ENCODE measurements at regions not wholly inside any gene's neighbourhood (a gene's known extent, or its start where the extent isn't known, plus 50 kb on each side); places are given as distances from the start of the nearest gene placed in this dataset.
"Not testable (repeated sequence)": the region's sequence is repeated elsewhere in the genome, so short reads cannot be mapped to it uniquely, and the experiment has no call there.

DNA sequence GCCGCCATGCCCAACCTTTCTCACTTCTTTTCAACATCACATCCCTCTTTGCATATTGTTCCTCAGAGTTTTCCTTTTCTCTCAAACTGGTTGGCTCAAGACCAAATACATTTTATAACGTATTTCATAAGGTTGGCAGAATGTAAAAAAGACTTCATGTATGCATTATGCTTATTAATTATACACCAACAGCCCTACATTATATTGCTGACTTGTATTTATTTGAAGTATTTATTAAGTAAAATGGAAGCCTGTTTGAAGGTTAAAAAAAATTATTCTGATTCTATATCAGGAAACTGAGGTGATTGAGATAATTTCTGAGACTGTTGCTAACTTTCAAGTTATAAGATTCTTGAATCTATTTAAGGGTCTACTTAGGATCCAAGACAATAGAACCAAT, 208.0 kb upstream of the KCNH7 start:
- no peak for DNase-seq

DNA sequence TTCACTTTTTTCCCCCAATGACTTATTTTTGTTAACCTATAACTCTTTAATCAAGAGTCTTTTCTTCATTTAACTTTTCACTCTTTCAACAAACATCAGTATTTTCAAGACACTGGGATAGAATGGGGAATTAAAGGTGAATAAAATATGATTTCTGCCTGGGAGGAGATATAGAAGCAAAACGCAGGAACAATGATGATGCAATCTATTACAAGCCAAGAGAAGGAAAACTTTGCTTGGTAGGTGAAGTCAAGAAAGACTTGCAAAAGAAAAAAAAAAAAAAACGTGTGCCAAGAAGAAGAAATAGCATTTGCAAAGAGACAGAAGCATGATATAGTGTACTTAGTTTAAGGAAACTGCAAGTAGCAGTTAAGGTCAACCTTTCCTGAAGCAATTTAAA, 207.3 kb upstream of the KCNH7 start:
- no peak for DNase-seq

DNA sequence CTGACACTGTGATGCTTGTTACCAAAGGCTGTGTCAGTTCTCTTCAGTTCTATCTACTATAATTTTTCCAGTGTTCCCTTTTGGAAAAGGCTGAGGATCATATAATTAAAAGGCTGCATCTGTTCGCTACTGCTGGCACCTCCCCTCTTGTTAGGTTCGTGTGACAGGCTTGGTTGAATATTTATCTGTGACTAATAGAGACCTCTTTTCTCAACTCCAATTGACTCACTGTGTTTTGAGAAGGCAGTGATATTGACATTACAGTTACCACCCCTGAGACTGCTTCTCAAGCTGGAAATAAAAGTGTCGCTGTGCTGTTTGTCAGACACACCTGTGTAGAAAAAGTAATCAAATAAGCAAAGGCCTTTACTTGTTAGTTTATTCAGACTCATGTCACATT, 205.5 kb upstream of the KCNH7 start:
- peak; percentile 58 for DNase-seq

DNA sequence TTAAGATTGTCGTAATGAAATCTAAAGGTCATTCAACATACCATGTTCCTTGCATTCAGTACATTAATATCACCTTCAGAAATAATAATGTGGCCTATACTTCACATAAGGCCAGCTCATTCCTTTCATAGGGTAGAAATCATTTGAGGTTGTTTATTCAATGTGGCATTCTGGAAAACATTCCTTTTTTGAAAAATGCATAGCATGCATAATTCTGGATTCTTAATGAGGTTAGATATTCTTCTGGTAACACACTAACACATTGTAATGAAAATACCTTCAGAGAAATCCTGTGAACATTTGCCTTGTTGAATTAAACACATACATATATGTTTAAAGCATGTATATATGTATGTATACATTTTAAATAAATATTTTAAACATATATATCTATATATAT, 204.6 kb upstream of the KCNH7 start:
- DNase-seq: no peak

DNA sequence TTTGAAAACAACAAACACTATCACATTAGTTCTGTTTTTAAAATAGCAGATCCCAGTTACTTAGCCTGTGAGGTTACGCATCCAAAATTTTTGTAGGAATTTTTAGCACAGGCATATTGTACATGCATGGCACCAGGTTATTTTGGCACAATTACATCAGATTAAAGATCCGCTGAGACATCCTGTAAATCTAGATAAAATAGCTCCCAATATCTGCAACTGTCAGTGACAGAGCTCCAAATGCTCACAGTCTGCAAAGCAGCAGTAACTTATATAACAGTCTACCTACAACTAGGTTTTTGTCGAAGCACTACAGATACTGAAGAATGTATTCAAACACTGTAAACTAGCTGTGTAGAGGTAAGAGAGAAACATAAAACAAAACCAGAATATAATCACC, 200.7 kb upstream of the KCNH7 start:
- no peak for DNase-seq

DNA sequence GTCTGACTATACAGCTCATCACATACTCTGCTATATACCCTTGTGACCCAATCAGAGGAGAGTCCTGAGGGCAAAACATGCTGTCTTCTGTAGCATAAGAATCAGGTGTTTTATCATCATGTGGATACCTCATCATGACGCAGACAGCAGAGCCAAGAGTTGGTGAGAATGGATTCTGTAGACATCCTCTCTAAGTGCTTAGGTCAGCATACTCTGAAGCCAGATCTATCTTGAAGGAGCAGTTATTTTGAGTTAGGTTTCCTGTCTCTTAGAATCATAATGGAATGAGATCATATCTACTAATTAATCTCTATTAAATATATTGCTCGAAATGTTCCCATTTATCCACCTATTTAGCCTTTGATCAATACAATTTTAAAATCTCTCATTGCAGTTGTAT, 190.2 kb upstream of the KCNH7 start:
- DNase-seq: no peak

DNA sequence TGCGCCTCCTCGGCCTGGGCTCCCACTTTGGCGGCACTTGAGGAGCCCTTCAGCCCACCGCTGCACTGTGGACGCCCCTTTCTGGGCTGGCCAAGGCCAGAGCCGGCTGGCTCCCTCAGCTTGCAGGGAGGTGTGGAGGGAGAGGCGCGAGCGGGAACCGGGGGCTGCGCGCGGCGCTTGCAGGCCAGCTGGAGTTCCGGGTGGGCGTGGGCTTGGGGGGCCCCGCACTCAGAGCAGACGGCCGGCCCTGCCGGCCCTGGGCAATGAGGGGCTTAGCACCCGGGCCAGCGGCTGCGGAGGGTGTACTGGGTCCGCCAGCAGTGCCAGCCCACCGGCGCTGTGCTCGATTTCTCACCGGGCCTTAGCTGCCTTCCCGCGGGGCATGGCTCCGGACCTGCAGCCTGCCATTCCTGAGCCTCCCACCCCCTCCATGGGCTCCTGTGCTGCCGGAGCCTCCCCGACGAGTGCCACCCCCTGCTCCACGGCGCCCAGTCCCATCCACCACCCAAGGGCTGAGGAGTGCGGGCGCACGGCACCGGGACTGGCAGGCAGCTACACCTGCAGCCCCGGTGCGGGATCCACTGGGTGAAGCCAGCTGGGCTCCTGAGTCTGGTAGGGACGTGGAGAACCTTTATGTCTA, 187.7 kb upstream of the KCNH7 start:
- not testable (repeated sequence) for DNase-seq

DNA sequence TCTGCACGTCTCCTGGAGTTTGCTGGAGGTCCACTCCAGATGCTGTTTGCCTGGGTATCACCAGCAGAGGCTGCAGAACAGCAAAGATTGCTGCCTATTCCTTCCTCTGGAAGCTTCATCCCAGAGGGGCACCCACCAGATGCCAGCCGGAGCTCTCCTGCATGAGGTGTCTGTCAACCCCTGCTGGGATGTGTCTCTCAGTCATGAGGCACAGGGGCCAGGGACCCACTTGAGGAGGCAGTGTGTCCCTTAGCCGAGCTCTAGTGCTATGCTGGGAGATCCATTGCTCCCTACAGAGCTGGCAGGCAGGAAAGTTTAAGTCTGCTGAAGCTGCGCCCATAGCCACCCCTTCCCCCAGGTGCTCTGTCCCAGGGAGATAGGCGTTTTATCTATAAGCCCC, 178.3 kb upstream of the KCNH7 start:
- DNase-seq: not testable (repeated sequence)

DNA sequence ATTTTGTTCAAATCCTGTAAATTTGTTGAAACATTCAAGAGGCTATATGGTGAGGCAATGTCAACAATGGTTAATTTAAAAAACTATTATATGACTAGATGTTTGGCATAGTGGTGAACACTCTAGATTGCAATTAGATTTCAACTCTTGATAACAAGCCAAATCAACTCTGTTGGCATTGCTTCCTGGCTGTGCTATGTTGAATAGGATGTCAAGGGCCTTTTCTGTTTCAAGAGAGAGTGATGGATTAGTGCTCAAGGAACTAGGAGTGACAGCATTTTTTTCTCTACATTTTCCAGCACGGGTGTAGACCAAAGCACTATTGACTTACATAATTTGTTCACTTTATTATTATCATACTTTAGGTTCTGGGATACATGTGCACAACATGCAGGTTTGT, 172.4 kb upstream of the KCNH7 start:
- no peak for DNase-seq

DNA sequence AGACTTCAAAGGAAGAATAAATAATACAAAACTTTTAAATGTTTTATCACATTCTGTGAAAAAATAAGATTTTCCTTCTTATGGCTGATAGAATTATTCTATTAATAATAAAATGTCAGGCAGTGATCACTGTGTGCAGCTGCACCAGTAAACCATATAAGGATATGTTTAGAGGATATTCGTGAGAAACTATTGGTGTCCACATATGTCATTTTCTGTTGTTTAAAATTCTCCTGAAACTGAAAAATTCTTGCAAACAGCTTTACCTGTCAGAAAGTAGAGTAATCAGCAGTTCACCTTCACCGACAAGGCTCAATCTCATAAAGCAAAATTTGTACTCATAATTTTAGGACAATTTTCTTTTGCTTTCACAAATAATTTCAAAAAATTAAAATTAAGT, 170.1 kb upstream of the KCNH7 start:
- no peak for DNase-seq

DNA sequence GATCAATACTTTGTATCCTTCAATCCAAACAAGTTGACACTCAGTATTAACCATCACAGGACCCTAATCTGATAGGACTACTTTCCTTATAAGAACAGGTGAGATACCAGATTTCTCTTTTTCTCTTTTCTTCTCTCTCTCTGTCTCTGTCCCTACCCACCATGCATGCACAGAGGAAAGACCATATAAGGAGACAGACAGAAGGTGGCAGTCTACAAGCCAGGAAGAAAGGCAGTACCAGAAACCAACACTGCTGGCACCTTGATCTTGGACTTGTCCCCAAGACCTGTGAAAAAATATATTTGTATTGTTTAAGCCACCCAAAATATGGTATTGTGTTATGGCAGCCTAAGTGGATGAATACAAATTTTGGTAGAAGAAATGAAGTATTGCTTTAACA, 156.2 kb upstream of the KCNH7 start:
- no peak for DNase-seq

DNA sequence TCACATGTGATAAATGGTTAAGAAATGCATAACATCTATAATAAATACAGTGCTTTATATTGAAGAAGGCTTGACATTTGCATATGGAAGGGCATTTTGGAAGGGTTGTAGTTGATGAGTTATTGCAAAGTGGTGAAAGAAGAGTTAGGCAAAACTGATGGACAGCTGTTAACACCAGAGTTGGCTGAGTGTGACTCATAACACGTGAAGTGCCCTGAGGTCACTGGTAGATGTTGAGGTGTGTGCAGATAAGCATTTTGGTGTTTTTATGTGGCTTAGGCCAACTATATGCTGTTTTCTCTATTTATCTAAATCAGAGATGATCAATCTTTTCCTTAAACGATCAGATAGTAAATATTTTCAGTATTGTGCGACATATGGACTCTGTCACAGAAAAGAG, 154.3 kb upstream of the KCNH7 start:
- no peak for DNase-seq

DNA sequence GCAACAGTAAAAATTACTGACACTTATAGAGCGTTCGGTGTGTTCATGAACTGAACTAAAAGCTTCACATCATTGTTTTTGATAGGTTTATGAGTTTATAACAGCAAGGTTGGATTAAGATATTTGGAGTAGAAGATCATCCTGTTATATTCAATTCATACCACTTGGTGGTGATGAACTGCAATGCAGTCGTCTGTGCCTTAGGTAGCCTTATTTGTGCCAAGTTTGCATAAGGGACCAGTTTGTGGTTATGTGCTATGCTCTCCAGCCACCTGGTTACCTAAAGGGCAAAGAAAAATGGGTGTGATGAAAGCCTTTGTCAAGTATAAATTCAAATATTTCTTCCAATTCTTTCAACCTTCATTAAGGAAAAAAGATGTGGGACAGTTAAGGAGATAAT, 150.9 kb upstream of the KCNH7 start:
- peak; percentile 59 for DNase-seq

DNA sequence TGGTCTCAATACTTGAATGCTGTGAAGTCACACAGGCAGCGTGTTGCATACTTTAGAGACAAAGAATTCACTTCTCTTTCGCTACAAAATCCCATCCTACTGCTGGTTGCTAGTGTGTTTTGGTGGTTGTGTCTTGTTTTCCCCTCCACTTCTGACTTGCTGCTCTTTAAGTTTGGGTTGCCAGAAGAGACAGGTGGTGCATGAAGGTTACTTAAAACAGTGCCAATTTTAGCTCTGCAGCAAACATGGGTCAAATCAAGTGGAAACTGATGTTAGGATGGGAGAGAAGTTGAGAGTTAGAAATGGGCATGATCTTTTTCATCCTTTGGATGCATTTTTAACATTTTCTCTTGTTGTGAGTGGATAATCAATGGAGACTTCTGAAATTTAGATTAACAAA, 136.2 kb upstream of the KCNH7 start:
- DNase-seq: peak; percentile 74

DNA sequence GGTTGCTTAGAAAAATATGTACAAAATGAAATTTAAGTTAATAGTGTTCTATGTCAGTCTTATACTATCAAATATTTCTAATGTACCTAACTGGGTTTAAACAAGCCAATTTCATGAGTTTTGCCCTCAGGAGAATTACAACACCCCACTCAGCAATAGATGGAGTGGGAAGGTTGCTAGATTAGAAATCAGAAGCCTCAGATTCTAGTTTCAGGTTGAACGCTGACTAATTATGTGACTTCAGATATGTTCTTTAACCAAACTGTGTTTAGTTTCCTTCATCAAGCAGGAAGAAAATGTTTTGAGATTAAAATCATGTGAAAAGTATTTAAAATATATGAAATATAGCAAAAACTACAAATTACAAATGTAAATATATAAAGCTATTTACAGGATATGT, 133.8 kb upstream of the KCNH7 start:
- no peak for DNase-seq

DNA sequence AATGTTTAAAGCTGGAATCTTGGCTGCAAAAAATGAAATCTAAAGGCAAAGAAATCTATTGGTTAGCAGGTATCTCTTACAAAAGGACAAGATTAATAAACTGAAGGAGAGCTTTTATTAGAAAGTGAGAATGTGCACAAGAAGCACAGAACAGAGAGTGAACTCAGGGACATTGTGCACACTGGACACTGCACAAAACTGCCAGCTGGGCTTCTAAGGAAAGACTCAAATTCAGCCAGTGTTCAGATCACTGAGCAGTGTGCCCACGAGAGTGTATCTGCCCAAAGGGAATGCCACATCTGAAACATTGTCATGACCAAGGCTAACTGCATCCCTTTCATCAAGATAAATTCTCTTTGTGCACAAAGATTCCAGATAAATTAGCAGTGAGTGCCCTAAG, 129.7 kb upstream of the KCNH7 start:
- no peak for DNase-seq

DNA sequence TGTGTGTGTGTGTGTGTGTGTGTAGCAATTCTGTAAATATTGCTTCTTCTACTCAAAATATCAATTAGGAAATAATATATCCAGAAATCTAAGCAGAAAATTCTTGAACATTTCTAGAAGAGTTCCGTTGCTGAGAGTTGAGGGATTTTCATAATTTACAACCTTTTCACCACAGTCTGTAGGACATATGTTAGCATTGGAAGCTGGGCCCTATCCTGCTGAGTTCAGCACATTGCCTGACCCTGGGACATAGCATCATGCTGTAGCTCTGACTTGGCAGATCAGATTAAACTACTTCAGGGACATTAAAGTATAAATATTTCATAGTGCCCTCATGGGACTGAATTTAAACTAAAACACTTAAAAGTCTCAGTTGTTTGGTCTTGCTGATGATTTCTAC, 129.2 kb upstream of the KCNH7 start:
- DNase-seq: no peak

DNA sequence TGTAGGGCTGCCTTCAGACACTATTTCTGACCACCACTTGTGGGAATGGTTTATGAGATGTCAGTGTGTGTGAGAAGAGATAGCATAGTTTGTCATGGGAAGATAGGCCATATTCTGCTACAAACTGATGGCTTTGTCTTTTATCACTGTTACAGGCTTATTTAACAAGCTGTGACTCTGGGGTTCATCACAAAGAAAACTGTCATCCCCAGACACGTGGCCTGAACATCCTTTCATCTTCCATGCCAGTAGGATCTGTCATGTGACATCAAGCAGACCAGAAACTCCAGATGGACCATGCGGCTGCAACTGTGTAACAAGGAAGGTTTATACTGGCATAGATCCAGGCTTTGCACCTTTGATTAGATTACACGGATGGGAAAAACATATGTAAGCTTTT, 128.6 kb upstream of the KCNH7 start:
- DNase-seq: peak; percentile 85

DNA sequence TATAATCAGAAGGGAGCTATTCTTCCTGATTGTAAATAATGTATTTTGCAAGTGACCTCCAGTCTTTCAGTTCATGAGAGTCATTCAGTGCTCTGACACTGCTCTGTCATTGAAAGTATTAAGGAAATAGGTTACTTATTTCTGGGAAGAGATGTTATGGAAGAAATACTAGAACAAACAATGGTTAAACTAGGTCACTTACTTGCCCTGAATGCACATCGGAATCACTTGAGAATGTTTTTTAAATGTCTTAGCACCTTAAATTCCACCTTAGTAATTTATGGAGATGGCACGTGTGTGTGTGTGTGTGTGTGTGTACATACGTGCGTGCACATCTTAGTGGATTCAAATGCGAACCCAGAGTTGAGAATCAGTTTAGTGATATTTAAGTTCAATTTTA, 126.6 kb upstream of the KCNH7 start:
- DNase-seq: no peak

DNA sequence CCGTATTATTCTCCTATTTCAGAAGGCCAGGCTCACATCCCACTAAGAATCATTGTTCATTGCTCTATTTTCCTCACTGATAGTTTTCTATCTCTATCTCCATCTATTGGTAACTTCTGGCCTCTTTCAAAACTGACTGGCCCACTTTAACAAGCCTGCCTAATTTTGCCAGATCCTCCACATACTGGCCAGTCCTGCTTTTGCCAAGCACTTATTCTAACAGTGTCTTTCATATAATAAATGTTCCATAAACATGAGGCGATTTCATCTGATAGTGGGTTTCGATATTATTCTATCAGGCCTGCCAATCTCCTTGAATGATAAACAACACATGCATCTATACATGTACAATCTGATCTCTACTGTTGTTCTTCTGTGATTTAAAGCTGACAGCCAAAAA, 125.9 kb upstream of the KCNH7 start:
- no peak for DNase-seq

DNA sequence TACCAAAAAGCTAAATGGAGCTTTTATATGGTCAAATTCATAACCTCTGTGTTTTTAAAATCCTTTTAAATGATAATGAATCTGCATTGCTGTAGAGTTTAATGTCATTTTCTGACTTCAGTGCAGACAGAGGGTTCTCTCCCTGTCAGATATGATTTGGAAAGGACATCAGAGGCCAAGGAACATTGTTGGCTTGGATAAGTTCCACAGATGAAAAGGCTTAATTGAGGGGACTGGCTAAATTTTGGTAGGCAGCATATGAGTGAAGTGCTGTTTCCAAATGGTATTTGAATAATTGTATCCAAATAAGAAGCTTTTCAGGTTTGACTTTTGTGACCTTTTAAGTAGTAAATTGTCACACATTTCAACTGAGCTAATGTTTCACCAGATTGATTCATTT, 124.6 kb upstream of the KCNH7 start:
- no peak for DNase-seq

DNA sequence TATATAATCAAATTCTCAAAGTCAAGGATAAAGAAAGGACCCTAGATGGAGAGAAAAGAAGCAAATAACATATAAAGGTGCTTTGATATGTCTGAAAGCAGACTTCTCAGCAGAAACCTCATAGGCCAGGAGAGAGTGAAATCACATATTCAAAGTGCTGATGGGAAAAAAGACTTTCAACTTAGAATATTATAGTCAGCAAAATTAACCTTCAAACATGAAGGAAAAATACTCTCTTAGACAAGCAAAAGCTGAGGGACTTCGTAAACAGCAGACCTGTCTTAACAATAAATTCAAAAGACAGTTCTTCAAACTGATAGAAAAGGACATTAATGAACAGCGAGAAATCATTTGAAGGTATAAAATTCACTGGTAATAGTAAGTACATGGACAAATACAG, 107.2 kb upstream of the KCNH7 start:
- DNase-seq: no peak

DNA sequence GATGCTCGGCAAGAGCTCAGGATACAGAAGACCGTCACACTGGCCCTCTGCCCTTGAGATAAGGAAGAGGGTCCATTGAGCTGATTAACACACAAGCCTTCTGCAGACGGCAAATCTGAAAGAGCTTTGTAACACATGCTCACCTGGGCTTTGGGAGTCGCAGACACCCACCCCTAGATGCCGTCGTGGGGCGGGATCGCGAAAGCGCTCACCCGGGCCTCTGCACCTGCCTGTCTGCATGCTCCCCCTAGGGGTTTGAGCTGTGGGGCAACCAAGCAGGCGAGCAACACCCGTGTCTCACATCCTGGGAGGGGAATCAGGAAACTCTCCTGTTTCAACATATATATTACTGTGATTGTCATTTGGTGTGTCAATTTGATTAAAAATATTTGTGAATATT, 99.8 kb upstream of the KCNH7 start:
- no peak for DNase-seq

DNA sequence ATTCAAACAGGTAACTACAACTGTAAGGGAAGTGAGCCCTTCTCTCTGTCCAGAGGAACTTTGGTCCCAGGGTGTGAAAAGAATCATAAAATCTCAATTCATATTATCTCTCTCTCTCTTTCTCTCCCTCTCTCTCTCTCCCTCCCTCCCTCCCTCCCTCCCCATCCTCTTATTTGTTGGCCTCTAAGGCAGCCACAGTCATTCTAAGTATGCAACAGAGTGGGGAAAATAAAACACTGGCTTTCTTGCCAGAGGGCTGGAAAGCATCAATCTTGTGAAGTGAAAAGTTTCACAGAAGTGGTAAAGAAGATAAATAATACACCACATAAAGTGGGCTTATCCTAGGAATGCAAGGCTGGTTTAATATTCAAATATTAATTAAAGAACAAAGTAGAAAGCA, 95.6 kb upstream of the KCNH7 start:
- no peak for DNase-seq

DNA sequence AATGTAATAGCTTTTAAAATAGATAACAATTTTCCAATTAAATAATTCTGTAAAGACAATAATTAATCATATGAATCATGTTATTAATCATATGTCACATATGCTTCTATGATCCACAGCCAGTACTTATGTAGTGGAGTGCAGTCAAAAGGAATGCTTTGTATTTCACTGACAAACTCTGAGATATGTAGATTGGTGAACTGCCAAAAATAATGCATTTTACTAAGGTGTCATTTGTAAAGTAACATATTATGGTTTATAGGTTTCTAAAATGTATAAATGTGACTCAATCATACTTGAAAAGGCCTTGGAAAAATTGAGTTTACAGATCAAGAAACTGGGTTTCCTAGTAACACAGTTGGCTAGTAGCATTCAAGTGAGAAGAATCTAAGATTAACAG, 93.8 kb upstream of the KCNH7 start:
- no peak for DNase-seq

DNA sequence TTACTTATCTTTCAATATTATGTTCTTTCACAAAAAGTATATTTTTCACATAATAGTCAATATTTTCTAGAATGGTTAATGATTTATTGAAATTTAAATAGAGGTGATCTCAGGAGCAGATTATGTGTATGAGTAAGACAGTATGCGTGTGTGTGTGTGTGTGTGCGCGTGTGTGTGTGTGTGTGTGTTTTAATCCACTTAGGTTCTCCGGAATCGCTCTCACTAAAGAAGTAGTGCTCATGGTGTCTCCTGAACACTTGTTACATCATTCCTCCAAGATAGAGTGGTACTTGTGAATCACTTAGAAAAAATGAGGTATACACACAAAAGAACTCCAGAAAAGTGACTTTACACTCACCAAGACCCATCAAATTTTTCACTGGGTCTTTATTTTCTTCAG, 91.0 kb upstream of the KCNH7 start:
- no peak for DNase-seq
